NCI-H774 (cell line): ENCODE measurements at regions not wholly inside any gene's neighbourhood (a gene's known extent, or its start where the extent isn't known, plus 50 kb on each side); places are given as distances from the start of the nearest gene placed in this dataset.

Experiments
- DNase-seq: peaks from one replicate; lab custom pipeline; 2025; lab: John Stamatoyannopoulos, UW

GRCh38 chr9:89554307-89555035 lies 50.3 kb upstream of the GADD45G start:
- DNase-seq: no peak

DNA sequence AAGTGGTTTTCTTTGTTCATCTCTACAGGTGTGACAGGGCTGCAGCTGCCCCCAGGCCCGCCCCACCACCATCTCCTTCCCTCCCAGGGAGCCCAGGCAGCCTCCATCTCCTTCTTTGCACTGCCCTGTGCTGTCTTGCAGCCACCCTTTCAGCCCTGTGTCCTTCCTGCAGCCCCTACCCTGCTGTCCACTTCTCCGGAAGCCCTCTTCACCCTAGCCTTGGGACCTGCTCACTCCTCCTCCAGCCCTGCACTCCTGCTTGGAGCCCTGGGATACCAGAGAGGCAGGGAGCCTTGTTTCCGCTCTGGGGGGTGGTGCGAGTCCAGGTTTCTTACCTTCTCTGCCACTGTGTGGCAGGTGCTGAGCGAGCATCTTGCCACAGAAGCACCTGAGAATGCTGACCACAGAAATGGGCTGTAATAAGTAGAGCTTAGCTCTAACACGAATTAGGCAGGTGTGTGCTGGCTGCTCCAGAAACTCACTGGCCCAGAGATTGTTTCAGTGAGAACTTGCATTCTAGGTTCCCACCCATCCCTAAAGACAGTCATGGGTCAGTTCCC lies 51.3 kb upstream of the GADD45G start:
- DNase-seq: no peak

DNA sequence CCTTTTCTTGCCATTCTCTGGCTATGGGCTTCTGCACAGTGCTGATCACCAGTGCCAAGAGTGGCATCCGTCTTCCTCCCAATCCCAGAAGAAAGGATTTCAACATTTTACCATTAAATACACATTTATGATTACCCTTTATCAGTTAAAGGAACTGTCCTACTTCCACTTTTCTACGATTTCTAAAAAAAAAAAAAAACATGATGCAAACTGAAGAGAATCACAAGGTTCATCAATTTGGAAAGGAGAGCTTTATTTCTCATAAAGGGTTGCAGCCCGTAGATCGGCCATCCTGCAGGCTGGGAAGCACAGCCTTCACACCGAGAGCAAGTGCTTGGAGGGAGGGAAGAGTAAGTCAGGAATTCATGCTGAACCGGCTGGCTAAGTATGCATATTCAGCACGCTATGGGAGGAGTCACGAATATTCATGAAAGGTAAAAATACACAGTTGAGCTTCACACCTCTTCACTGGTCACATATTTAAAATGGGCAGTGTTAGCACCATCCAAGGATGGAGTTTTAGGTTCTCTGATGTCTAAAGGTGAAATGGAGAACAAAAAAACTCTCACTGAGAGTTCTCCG lies 52.5 kb upstream of the SEMA4D start:
- DNase-seq: no peak

GRCh38 chr9:89549031-89549644 lies 51.2 kb upstream of the SEMA4D start:
- peak; percentile 58 for DNase-seq

- DNase-seq: no peak
Measured at GRCh38 chr9:89548071-89548638, 50.2 kb upstream of the SEMA4D start.
